OCI-LY3 (cell line): ENCODE measurements at regions not wholly inside any gene's neighbourhood (a gene's known extent, or its start where the extent isn't known, plus 50 kb on each side); places are given as distances from the start of the nearest gene placed in this dataset.

Source experiments
- CTCF ChIP-seq: fragments of 200-600, 300-600 bp; sonication (generic); IDR thresholded peaks from 2 replicates; pipeline ENCODE4 v1.5.1; 2014; ENCODE audit warnings: antibody characterized with exemption, low read length, low read depth
- EZH2phosphoT487 ChIP-seq: fragments of 200-600 bp; shearing (Covaris generic); IDR thresholded peaks from 2 replicates; pipeline ENCODE4 v1.6.1; 2018; ENCODE audit warnings: antibody characterized with exemption, mixed run types, low read depth

- no peak for TF ChIP-seq CTCF
- TF ChIP-seq EZH2phosphoT487 = no peak
Observed at GRCh38 chr12:31900271-31900670, 58.9 kb upstream of the RESF1 start.
